ENCODE measurements at regions not wholly inside any gene's neighbourhood (a gene's known extent, or its start where the extent isn't known, plus 50 kb on each side); places are given as distances from the start of the nearest gene placed in this dataset.

DNA sequence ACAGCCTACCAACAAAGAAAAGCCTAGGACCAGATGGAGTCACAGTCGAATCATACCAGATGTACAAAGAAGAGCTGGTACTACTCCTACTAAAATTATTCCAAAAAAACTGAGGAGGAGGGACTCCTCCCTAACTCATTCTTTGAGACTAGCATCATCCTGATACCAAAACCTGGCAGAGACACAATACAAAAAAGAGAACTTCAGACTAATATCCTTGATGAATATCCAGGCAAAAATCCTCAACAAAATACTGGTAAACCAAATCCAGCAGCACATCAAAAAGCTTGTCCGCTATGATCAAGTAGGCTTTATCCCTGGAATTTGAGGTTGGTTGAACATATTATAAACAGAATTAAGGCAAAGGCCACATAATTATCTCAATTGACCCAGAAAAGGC, 900.4 kb upstream of the ARRDC3 start:
- TF ChIP-seq RAD51 (IDR thresholded peaks at IDR 0.05) (no peak), ZNF207 (IDR thresholded peaks at IDR 0.05; ENCODE audit: borderline replicate concordance) (no peak), GATAD2B (conservative IDR thresholded peaks at IDR 0.05; ENCODE audit: low read depth) (no peak), BRCA1 (IDR thresholded peaks at IDR 0.05; ENCODE audit: low read depth, low read length) (no peak), ZBED1 (IDR thresholded peaks at IDR 0.05; ENCODE audit: borderline replicate concordance) (no peak), ZNF384 (IDR thresholded peaks at IDR 0.05; ENCODE audit: borderline replicate concordance, low read depth, low read length) (no peak), FOS (IDR thresholded peaks at IDR 0.05; ENCODE audit: borderline replicate concordance, extremely low read depth, insufficient read length) (no peak), MEF2B (IDR thresholded peaks at IDR 0.05; ENCODE audit: partially characterized antibody, poor library complexity, severe bottlenecking) (no peak), SMAD1 (IDR thresholded peaks at IDR 0.05; ENCODE audit: low read depth, partially characterized antibody) (no peak), NBN (IDR thresholded peaks at IDR 0.05) (no peak), TCF7 (IDR thresholded peaks at IDR 0.05; ENCODE audit: borderline replicate concordance) (no peak), NFYA (IDR thresholded peaks at IDR 0.05; ENCODE audit: borderline replicate concordance, low read depth, low read length) (no peak), HDAC6 (IDR thresholded peaks at IDR 0.05; ENCODE audit: unreplicated experiment) (no peak), YY1 (IDR thresholded peaks at IDR 0.05; ENCODE audit: low read depth, low read length) (no peak), RUNX3 (IDR thresholded peaks at IDR 0.05; ENCODE audit: low read length) (no peak), CBX5 (IDR thresholded peaks at IDR 0.05; ENCODE audit: low read depth) (no peak), RBBP5 (conservative IDR thresholded peaks at IDR 0.05) (no peak)
- TF ChIP-seq, protein P1, sequence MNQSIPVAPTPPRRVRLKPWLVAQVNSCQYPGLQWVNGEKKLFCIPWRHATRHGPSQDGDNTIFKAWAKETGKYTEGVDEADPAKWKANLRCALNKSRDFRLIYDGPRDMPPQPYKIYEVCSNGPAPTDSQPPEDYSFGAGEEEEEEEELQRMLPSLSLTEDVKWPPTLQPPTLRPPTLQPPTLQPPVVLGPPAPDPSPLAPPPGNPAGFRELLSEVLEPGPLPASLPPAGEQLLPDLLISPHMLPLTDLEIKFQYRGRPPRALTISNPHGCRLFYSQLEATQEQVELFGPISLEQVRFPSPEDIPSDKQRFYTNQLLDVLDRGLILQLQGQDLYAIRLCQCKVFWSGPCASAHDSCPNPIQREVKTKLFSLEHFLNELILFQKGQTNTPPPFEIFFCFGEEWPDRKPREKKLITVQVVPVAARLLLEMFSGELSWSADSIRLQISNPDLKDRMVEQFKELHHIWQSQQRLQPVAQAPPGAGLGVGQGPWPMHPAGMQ (IDR thresholded peaks at IDR 0.05; ENCODE audit: borderline replicate concordance), result no peak
- TF ChIP-seq, protein P2, sequence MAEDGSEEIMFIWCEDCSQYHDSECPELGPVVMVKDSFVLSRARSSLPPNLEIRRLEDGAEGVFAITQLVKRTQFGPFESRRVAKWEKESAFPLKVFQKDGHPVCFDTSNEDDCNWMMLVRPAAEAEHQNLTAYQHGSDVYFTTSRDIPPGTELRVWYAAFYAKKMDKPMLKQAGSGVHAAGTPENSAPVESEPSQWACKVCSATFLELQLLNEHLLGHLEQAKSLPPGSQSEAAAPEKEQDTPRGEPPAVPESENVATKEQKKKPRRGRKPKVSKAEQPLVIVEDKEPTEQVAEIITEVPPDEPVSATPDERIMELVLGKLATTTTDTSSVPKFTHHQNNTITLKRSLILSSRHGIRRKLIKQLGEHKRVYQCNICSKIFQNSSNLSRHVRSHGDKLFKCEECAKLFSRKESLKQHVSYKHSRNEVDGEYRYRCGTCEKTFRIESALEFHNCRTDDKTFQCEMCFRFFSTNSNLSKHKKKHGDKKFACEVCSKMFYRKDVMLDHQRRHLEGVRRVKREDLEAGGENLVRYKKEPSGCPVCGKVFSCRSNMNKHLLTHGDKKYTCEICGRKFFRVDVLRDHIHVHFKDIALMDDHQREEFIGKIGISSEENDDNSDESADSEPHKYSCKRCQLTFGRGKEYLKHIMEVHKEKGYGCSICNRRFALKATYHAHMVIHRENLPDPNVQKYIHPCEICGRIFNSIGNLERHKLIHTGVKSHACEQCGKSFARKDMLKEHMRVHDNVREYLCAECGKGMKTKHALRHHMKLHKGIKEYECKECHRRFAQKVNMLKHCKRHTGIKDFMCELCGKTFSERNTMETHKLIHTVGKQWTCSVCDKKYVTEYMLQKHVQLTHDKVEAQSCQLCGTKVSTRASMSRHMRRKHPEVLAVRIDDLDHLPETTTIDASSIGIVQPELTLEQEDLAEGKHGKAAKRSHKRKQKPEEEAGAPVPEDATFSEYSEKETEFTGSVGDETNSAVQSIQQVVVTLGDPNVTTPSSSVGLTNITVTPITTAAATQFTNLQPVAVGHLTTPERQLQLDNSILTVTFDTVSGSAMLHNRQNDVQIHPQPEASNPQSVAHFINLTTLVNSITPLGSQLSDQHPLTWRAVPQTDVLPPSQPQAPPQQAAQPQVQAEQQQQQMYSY (CRISPR knock-in tag; IDR thresholded peaks at IDR 0.05), result no peak
- TF ChIP-seq, protein P3, sequence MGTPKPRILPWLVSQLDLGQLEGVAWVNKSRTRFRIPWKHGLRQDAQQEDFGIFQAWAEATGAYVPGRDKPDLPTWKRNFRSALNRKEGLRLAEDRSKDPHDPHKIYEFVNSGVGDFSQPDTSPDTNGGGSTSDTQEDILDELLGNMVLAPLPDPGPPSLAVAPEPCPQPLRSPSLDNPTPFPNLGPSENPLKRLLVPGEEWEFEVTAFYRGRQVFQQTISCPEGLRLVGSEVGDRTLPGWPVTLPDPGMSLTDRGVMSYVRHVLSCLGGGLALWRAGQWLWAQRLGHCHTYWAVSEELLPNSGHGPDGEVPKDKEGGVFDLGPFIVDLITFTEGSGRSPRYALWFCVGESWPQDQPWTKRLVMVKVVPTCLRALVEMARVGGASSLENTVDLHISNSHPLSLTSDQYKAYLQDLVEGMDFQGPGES (IDR thresholded peaks at IDR 0.05), result no peak
- POLR2A ChIA-PET, result no interaction called here
- CTCF ChIA-PET, result no interaction called here

More for the DNA sequence above, 900.4 kb upstream of the ARRDC3 start:
- H3K79me2 ChIP-seq (ENCODE audit: control insufficient read depth, insufficient read depth, low read length), result no peaks in the 10 kb centered on the region
- H3K4me1 ChIP-seq (ENCODE audit: control insufficient read depth, insufficient read depth, low read length), result no peaks in the 10 kb centered on the region
- no peaks in the 10 kb centered on the region for H3K9me3 ChIP-seq (replicated peaks; ENCODE audit: control insufficient read depth, insufficient read depth, low read length)
- BruUV-seq (replicated peaks), result no TSS peak
- H4K20me1 ChIP-seq (ENCODE audit: control insufficient read depth, insufficient read depth), result no peaks in the 10 kb centered on the region
- FAIRE-seq (no peak), ATAC-seq (no peak), DNase-seq (ENCODE audit: low read depth, low spot score) (no peak)
- 50% methylated on average over 2 of the region's 2 CpGs for whole genome bisulfite sequencing (ENCODE audit: insufficient coverage, insufficient replicate concordance, low lambda C conversion rate, missing lambda C conversion rate)
- SMC1A ChIA-PET (ENCODE audit: uncharacterized antibody, unreplicated experiment), result interaction anchor here (0.7 kb wide), 1 partner anchor 792 kb away, joined by 3 read pairs; no protein-coding TSS in a partner anchor
- H3K9ac ChIP-seq (ENCODE audit: control insufficient read depth, insufficient read depth, low read length), result no peak overlapping the region
- no peak overlapping the region for H3K27ac ChIP-seq (ENCODE audit: control insufficient read depth, insufficient read depth)
- no peaks in the 10 kb centered on the region for H3K36me3 ChIP-seq (ENCODE audit: control insufficient read depth in 2 of 2, insufficient read depth in 2 of 2, low read length in 1 of 2)
- RAD21 ChIA-PET (ENCODE audit: unreplicated experiment), result no interaction called here
- H3K4me3 ChIP-seq, result no peak overlapping the region
- H2AFZ ChIP-seq (ENCODE audit: control insufficient read depth, low read depth, low read length), result no peak overlapping the region
- H3K4me2 ChIP-seq (ENCODE audit: control insufficient read depth, insufficient read depth), result no peak overlapping the region
- H3K27me3 ChIP-seq (replicated peaks in 1 of 2; ENCODE audit: control insufficient read depth in 2 of 2, insufficient read depth in 2 of 2, low read length in 1 of 2), result no peaks in the 10 kb centered on the region
- in situ Hi-C loops (cut with MboI), result no loop called here
- intact Hi-C loops (cut with micrococcal nuclease; ENCODE audit: unreplicated experiment), result no loop called here

Data from GM12878 (cell line).